ENCODE measurements at regions not wholly inside any gene's neighbourhood (a gene's known extent, or its start where the extent isn't known, plus 50 kb on each side); places are given as distances from the start of the nearest gene placed in this dataset.

- TF ChIP-seq ZMAT4 (CRISPR knock-in tag; IDR thresholded peaks at IDR 0.05) (no peak), TEAD4 (CRISPR knock-in tag; IDR thresholded peaks at IDR 0.05) (no peak), ATF2 (CRISPR knock-in tag; IDR thresholded peaks at IDR 0.05; ENCODE audit: borderline replicate concordance, low read depth) (no peak), CTCF (IDR thresholded peaks at IDR 0.05) (no peak), E2F5 (CRISPR knock-in tag; IDR thresholded peaks at IDR 0.05) (no peak)
Observed at GRCh38 chr16:79668502-79668901, 68.0 kb upstream of the MAF start.

Data from WTC11 (cell line).